H1 (cell line): ENCODE measurements at regions not wholly inside any gene's neighbourhood (a gene's known extent, or its start where the extent isn't known, plus 50 kb on each side); places are given as distances from the start of the nearest gene placed in this dataset.

ENCODE experiments used
- CTCF ChIA-PET: fragments of 300-600 bp; sonication (Branson Sonifier 250); formaldehyde crosslinking; loops from one replicate; lab custom pipeline; 2021; ENCODE audit not compliant: partially characterized antibody; lab: Charles Lee
- POLR2A ChIA-PET: fragments of 300-600 bp; sonication (Branson Sonifier 250); formaldehyde crosslinking; loops from one replicate; lab custom pipeline; 2021; ENCODE audit warnings: inconsistent platforms; ENCODE audit not compliant: partially characterized antibody; lab: Charles Lee
- DNase-seq, 2 experiments: peaks; one replicate each; pipeline versions ENCODE4 v3.0.0 to v3.0.0-alpha.2; 2010 to 2022; ENCODE audit warnings: low spot score in 2 of 2, low read depth in 1 of 2, mixed read lengths in 1 of 2
- FAIRE-seq: peaks from 2 replicates; lab custom pipeline; 2011; peaks lifted over from hg19 to GRCh38; lab: Jason Lieb, UNC
- H2AFZ ChIP-seq: 2 replicates; pipeline ENCODE4 v1.8.1; 2012; ENCODE audit warnings: low read length, inconsistent platforms
- H2AK5ac ChIP-seq: 2 replicates; pipeline ENCODE4 v1.6.1; 2013; ENCODE audit warnings: low read depth, low read length
- H2BK120ac ChIP-seq: replicated peaks from 2 replicates; pipeline ENCODE3; 2013; ENCODE audit warnings: low read depth, low read length, inconsistent platforms
- H2BK12ac ChIP-seq: 2 replicates; pipeline ENCODE4 v1.6.1; 2013; ENCODE audit warnings: low read depth, low read length
- H2BK15ac ChIP-seq: 2 replicates; pipeline ENCODE4 v1.6.1; 2013; ENCODE audit warnings: low read length
- H2BK20ac ChIP-seq: 2 replicates; pipeline ENCODE4 v1.6.1; 2013; ENCODE audit warnings: low read length
- H2BK5ac ChIP-seq: 2 replicates; pipeline ENCODE4 v1.6.1; 2013; ENCODE audit warnings: low read depth, low read length
- H3K14ac ChIP-seq: 2 replicates; pipeline ENCODE4 v1.6.1; 2013; ENCODE audit warnings: inconsistent platforms; ENCODE audit not compliant: insufficient read length
- H3K18ac ChIP-seq: 2 replicates; pipeline ENCODE4 v1.6.1; 2013; ENCODE audit warnings: low read length; ENCODE audit errors: extremely low read depth
- H3K23ac ChIP-seq: 2 replicates; pipeline ENCODE4 v1.6.1; 2013; ENCODE audit warnings: inconsistent platforms; ENCODE audit not compliant: insufficient read length
- H3K23me2 ChIP-seq: 2 replicates; pipeline ENCODE4 v1.6.1; 2013; ENCODE audit warnings: low read depth, low read length
- H3K27ac ChIP-seq: 2 replicates; pipeline ENCODE4 v1.6.1; 2011; ENCODE audit warnings: low read depth, low read length, inconsistent platforms
- H3K27me3 ChIP-seq, 4 experiments: replicated peaks in 1 of 4; 1 replicate in 1 of 4; 2 replicates in 3 of 4; pipeline versions ENCODE4 v1.6.1 to v1.8.1; 2011 to 2013; ENCODE audit warnings: low read length in 3 of 4, mild to moderate bottlenecking in 3 of 4, inconsistent platforms in 2 of 4, mixed read lengths in 2 of 4, moderate library complexity in 1 of 4; ENCODE audit not compliant: control insufficient read depth in 3 of 4, insufficient read depth in 3 of 4; ENCODE audit errors: extremely low read depth in 1 of 4
- H3K36me3 ChIP-seq, 4 experiments: 2 replicates each; pipeline versions ENCODE4 v1.6.1 to v1.8.1; 2011 to 2013; ENCODE audit warnings: mild to moderate bottlenecking in 4 of 4, low read length in 3 of 4, moderate library complexity in 2 of 4, control low read depth in 1 of 4, inconsistent platforms in 1 of 4; ENCODE audit not compliant: insufficient read depth in 4 of 4, control insufficient read depth in 2 of 4
- H3K4ac ChIP-seq: replicated peaks from 2 replicates; pipeline ENCODE3; 2013; ENCODE audit warnings: low read length, low read depth, mixed read lengths, inconsistent platforms; ENCODE audit not compliant: insufficient read length
- H3K4me1 ChIP-seq, 4 experiments: replicated peaks in 1 of 4; 1 replicate in 1 of 4; 2 replicates in 3 of 4; pipeline versions ENCODE4 v1.6.1 to v1.8.1; 2011 to 2013; ENCODE audit warnings: low read length in 3 of 4, inconsistent platforms in 2 of 4, mixed read lengths in 1 of 4; ENCODE audit not compliant: insufficient read depth in 4 of 4, control insufficient read depth in 3 of 4
- H3K4me2 ChIP-seq, 2 experiments: 2 replicates each; pipeline versions ENCODE4 v1.6.1 to v1.8.1; 2011 to 2013; ENCODE audit warnings: low read depth in 2 of 2, low read length in 2 of 2, control low read depth in 1 of 2, inconsistent platforms in 1 of 2, mild to moderate bottlenecking in 1 of 2; ENCODE audit not compliant: insufficient read depth in 1 of 2
- H3K4me3 ChIP-seq, 4 experiments: fragments of 200-600, 300-600 bp in 1 of 4; sonication (generic), shearing (Covaris generic), sonication (Bioruptor Twin) in 1 of 4; 2 replicates each; pipeline versions ENCODE4 v1.5.1 to v1.8.1; 2011 to 2016; ENCODE audit warnings: low read length in 4 of 4, low read depth in 3 of 4, control low read depth in 2 of 4, inconsistent platforms in 2 of 4, mild to moderate bottlenecking in 2 of 4, mixed read lengths in 1 of 4, moderate library complexity in 1 of 4; ENCODE audit not compliant: insufficient read depth in 2 of 4; ENCODE audit errors: extremely low read depth in 1 of 4
- H3K56ac ChIP-seq: replicated peaks from 2 replicates; pipeline ENCODE3; 2013; ENCODE audit warnings: low read depth, mild to moderate bottlenecking, mixed read lengths, low read length, inconsistent platforms; ENCODE audit not compliant: insufficient read length
- H3K79me1 ChIP-seq: 2 replicates; pipeline ENCODE4 v1.6.1; 2013; ENCODE audit warnings: low read depth, low read length, control low read depth
- H3K79me2 ChIP-seq, 2 experiments: 2 replicates each; pipeline versions ENCODE4 v1.6.1 to v1.8.1; 2012 to 2013; ENCODE audit warnings: low read length in 2 of 2, mild to moderate bottlenecking in 2 of 2, inconsistent platforms in 1 of 2; ENCODE audit not compliant: insufficient read depth in 2 of 2, control insufficient read depth in 1 of 2
- H3K9ac ChIP-seq, 4 experiments: replicated peaks in 1 of 4; 1 replicate in 1 of 4; 2 replicates in 3 of 4; pipeline versions ENCODE4 v1.6.1 to v1.8.1; 2011 to 2013; ENCODE audit warnings: low read depth in 3 of 4, low read length in 3 of 4, control low read depth in 2 of 4, mild to moderate bottlenecking in 2 of 4, moderate library complexity in 2 of 4, inconsistent platforms in 1 of 4; ENCODE audit errors: extremely low read depth in 1 of 4
- H3K9me3 ChIP-seq, 2 experiments: 2 replicates each; pipeline versions ENCODE4 v1.6.1 to v1.8.1; 2012 to 2013; ENCODE audit warnings: mild to moderate bottlenecking in 2 of 2, moderate library complexity in 2 of 2, control low read depth in 1 of 2, inconsistent platforms in 1 of 2, low read depth in 1 of 2, low read length in 1 of 2, mixed read lengths in 1 of 2; ENCODE audit not compliant: insufficient read depth in 2 of 2
- H4K20me1 ChIP-seq, 2 experiments: replicated peaks in 1 of 2; 2 replicates each; pipeline versions ENCODE3 to v1.8.1; 2011 to 2013; ENCODE audit warnings: inconsistent platforms in 2 of 2, low read length in 2 of 2, mild to moderate bottlenecking in 1 of 2; ENCODE audit not compliant: insufficient read depth in 2 of 2, control insufficient read depth in 1 of 2
- H4K5ac ChIP-seq: 2 replicates; pipeline ENCODE4 v1.6.1; 2013; ENCODE audit warnings: low read length, low read depth, mixed read lengths, inconsistent platforms; ENCODE audit not compliant: insufficient read length
- H4K8ac ChIP-seq: 2 replicates; pipeline ENCODE4 v1.8.0; 2013; ENCODE audit warnings: mild to moderate bottlenecking, moderate library complexity, low read length, inconsistent platforms; ENCODE audit not compliant: insufficient read depth; ENCODE audit errors: extremely low read depth
- H4K91ac ChIP-seq: replicated peaks from 2 replicates; pipeline ENCODE3; 2013; ENCODE audit warnings: low read length, mixed read lengths, inconsistent platforms; ENCODE audit not compliant: insufficient read length
- EGR1 ChIP-seq: IDR thresholded peaks from 2 replicates; pipeline ENCODE4 v1.6.1; 2011; ENCODE audit warnings: low read depth, low read length, borderline replicate concordance
- KDM5A ChIP-seq: fragments of 200-600 bp; IDR thresholded peaks from 2 replicates; pipeline ENCODE4 v1.7.1; 2012; ENCODE audit warnings: mild to moderate bottlenecking, low read length, inconsistent platforms, mixed read lengths
- POU5F1 ChIP-seq: IDR thresholded peaks from 2 replicates; pipeline ENCODE4 v1.6.1; 2011; ENCODE audit warnings: low read depth, mild to moderate bottlenecking, low read length, moderate library complexity
- RAD21 ChIP-seq, 2 experiments: IDR thresholded peaks in 1 of 2; conservative IDR thresholded peaks in 1 of 2; 2 replicates each; pipeline ENCODE4 v1.6.1; 2011; ENCODE audit warnings: low read depth in 2 of 2, low read length in 2 of 2, improper control_type of control experiment in 1 of 2, inconsistent platforms in 1 of 2, mild to moderate bottlenecking in 1 of 2, moderate library complexity in 1 of 2
- SP1 ChIP-seq: IDR thresholded peaks from 2 replicates; pipeline ENCODE4 v1.6.1; 2011; ENCODE audit warnings: low read depth, low read length
- SP4 ChIP-seq: IDR thresholded peaks from 2 replicates; pipeline ENCODE4 v1.6.1; 2012; ENCODE audit warnings: low read length, inconsistent platforms
- TEAD4 ChIP-seq: IDR thresholded peaks from 2 replicates; pipeline ENCODE4 v1.6.1; 2012; ENCODE audit warnings: low read depth, low read length, inconsistent platforms, mixed read lengths
- ZNF274 ChIP-seq: IDR thresholded peaks from 2 replicates; pipeline ENCODE4 v1.7.0; 2012; ENCODE audit warnings: low read length, borderline replicate concordance; ENCODE audit errors: extremely low read depth
- WGBS, 2 experiments: shearing (Covaris generic) in 1 of 2; methylation state at CpG; one replicate each; pipeline versions ENCODE4 v1.1.6 to v1.1.7; 2013 to 2015; ENCODE audit warnings: low lambda C conversion rate in 2 of 2, mixed read lengths in 2 of 2, inconsistent platforms in 1 of 2, low coverage in 1 of 2, missing lambda C conversion rate in 1 of 2; ENCODE audit not compliant: insufficient replicate concordance in 2 of 2, insufficient coverage in 1 of 2, insufficient read length in 1 of 2; ENCODE audit errors: extremely low coverage in 1 of 2, missing lambda C conversion rate in 1 of 2; 5-methylcytosine and 5-hydroxymethylcytosine counted together
- TF ChIP-seq, protein P1 (sequence below), 3 experiments: IDR thresholded peaks; 1 replicate in 2 of 3; 2 replicates in 1 of 3; pipeline versions ENCODE4 v1.5.1 to v1.6.1; 2011; ENCODE audit warnings: low read length in 3 of 3, mild to moderate bottlenecking in 3 of 3, inconsistent platforms in 2 of 3, low read depth in 1 of 3, moderate library complexity in 1 of 3; ENCODE audit not compliant: insufficient read depth in 1 of 3; ENCODE audit errors: control extremely low read depth in 1 of 3

DNA sequence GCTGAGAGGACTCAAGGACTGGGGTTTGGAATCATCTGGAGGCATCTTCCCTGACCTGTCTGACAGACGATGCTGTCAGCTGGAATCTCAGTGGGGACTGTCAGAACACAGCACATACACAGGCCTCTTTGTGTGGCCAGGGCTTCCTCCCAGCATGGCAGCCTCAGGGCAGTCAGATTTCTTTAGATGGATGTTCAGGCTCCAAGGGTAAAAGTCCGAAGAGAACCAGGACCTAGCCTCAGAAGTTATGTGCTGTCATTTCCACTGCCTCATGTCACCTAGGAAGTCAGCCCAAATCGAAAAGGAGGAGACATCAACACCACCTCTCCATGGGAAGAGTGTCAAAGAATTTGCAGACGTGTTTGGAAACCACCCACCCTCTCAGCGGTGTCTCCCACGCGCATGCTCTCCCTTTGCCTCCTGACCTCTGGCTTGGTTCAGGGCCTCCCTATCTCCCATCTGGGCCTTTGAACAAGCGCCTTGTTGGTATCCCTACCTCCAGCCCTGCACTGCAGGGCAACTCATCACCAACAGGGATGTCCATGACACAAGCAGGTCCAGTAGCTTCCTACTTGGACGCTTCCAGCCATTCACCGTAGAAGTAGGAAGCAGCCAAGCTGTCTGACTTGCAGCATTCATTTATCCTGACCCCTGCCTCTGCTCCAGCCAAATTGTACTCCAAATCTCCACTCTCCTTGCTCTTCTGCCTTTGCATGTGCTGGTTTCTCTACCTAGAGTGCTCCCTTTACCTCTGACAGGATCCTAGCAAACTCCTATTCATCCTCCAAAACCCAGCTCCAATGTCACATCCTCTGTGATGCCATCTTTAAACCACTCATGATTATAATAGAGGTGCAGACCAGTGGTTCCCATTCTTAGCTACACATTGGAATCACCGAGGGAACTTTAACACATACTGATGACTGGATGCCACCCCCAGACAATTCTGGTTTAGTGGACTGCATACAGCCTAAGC, 121.6 kb downstream of the OAT start:
- no peak overlapping the region for H3K9ac ChIP-seq
- WGBS, 2 experiments, result 91% methylated on average over 10 of the region's 11 CpGs; no CpG with 5 or more reads in 1 of the 2 experiments
- no peak overlapping the region for H2BK15ac ChIP-seq
- no peak overlapping the region for H2BK12ac ChIP-seq
- no peak overlapping the region for H3K27ac ChIP-seq
- DNase-seq (no peak), FAIRE-seq (no peak)
- no peaks in the 10 kb centered on the region for H3K79me1 ChIP-seq
- H3K4ac ChIP-seq, result no peak overlapping the region
- H2BK20ac ChIP-seq, result no peak overlapping the region
- H4K20me1 ChIP-seq, result no peaks in the 10 kb centered on the region
- ChIA-PET POLR2A (no interaction called here), CTCF (interaction anchor here (0.8 to 4.4 kb wide), 16 partner anchors 7 to 301 kb away, joined by 3 to 23 read pairs (median 4); no protein-coding TSS in a partner anchor)
- no peak overlapping the region for H4K91ac ChIP-seq
- no peak overlapping the region for H2AFZ ChIP-seq
- H3K9me3 ChIP-seq, result peaks cover 20 to 24% of the 10 kb centered on the region in 2 experiments
- H3K23ac ChIP-seq, result no peak overlapping the region
- H3K18ac ChIP-seq, result no peak overlapping the region
- H2BK5ac ChIP-seq, result no peak overlapping the region
- H3K79me2 ChIP-seq, result no peaks in the 10 kb centered on the region
- H3K4me2 ChIP-seq, result no peak overlapping the region
- no peak overlapping the region for H4K5ac ChIP-seq
- no peaks in the 10 kb centered on the region for H3K23me2 ChIP-seq
- no peak overlapping the region for H3K56ac ChIP-seq
- no peaks in the 10 kb centered on the region for H3K36me3 ChIP-seq
- H3K4me1 ChIP-seq, result no peaks in the 10 kb centered on the region
- no peak overlapping the region for H3K4me3 ChIP-seq
- H4K8ac ChIP-seq, result no peak overlapping the region
- no peak overlapping the region for H2AK5ac ChIP-seq
- no peaks in the 10 kb centered on the region for H3K27me3 ChIP-seq
- no peak overlapping the region for H3K14ac ChIP-seq
- no peak overlapping the region for H2BK120ac ChIP-seq
- TF ChIP-seq KDM5A (no peak), SP1 (no peak), POU5F1 (no peak), EGR1 (no peak), RAD21 (IDR thresholded peaks at IDR 0.05 in 1 of 2, conservative IDR thresholded peaks at IDR 0.05 in 1 of 2; ENCODE audit: low read depth in 2 of 2, low read length in 2 of 2) (no peak), TEAD4 (no peak), ZNF274 (no peak), SP4 (no peak)
- TF ChIP-seq, protein P1, sequence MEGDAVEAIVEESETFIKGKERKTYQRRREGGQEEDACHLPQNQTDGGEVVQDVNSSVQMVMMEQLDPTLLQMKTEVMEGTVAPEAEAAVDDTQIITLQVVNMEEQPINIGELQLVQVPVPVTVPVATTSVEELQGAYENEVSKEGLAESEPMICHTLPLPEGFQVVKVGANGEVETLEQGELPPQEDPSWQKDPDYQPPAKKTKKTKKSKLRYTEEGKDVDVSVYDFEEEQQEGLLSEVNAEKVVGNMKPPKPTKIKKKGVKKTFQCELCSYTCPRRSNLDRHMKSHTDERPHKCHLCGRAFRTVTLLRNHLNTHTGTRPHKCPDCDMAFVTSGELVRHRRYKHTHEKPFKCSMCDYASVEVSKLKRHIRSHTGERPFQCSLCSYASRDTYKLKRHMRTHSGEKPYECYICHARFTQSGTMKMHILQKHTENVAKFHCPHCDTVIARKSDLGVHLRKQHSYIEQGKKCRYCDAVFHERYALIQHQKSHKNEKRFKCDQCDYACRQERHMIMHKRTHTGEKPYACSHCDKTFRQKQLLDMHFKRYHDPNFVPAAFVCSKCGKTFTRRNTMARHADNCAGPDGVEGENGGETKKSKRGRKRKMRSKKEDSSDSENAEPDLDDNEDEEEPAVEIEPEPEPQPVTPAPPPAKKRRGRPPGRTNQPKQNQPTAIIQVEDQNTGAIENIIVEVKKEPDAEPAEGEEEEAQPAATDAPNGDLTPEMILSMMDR (IDR thresholded peaks at IDR 0.05; ENCODE audit: control extremely low read depth in 1 of 3, insufficient read depth in 1 of 3, low read depth in 1 of 3, low read length in 3 of 3), result no peak
